ENCODE measurements at regions not wholly inside any gene's neighbourhood (a gene's known extent, or its start where the extent isn't known, plus 50 kb on each side); places are given as distances from the start of the nearest gene placed in this dataset.

- Histone ChIP-seq H3K4me1 (no peaks in the 10 kb centered on the region), H3K27ac (no peak overlapping the region), H3K4me3 (replicated peaks in 1 of 3) (no peak overlapping the region), H3K36me3 (no peaks in the 10 kb centered on the region), H3K27me3 (no peaks in the 10 kb centered on the region), H3K9me3 (no peaks in the 10 kb centered on the region)
- intact Hi-C loops (cut with DNase I): no loop called here
- DNase-seq: no peak
- TF ChIP-seq CTCF (IDR thresholded peaks at IDR 0.05): no peak
- TF ChIP-seq POLR2A (IDR thresholded peaks at IDR 0.05): no peak
Measured at GRCh38 chr3:163957072-163957471, 1121.2 kb downstream of the SI start.

GRCh38 chr3:163953526-163953925 lies 1124.8 kb downstream of the SI start:
- no peak overlapping the region for H3K4me3 ChIP-seq (replicated peaks in 1 of 3)
- intact Hi-C loops (cut with DNase I): no loop called here
- no peak for DNase-seq
- TF ChIP-seq POLR2A (IDR thresholded peaks at IDR 0.05): no peak
- no peak for TF ChIP-seq CTCF (IDR thresholded peaks at IDR 0.05)
- no peaks in the 10 kb centered on the region for H3K27me3 ChIP-seq
- WGBS, 2 donors: 59 to 94% methylated on average over 4 to 7 of the region's 9 CpGs
- no peaks in the 10 kb centered on the region for H3K4me1 ChIP-seq
- no peak overlapping the region for H3K27ac ChIP-seq
- no peaks in the 10 kb centered on the region for H3K9me3 ChIP-seq
- H3K36me3 ChIP-seq: no peaks in the 10 kb centered on the region

DNA sequence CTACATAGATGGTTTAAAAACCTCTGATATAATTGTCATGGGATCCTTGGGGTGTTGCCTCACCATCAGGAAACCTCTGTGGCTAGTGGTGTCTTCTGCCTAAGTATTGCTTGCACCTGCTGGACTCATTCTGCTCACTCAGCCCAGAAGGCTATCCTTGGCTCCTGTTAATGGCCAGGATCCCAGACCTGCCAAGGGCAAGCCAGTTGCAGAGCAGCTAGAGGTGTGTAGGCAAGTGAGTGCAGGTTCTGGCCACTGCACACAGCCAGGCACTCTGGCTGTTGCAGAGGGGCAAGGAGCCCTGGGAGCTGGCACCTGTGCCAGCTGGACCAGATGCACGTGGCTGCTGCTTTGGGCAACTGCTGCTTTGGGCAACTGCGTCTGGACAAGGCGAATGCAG lies 1125.8 kb downstream of the SI start:
- intact Hi-C loops (cut with DNase I): no loop called here
- no peaks in the 10 kb centered on the region for H3K9me3 ChIP-seq
- no peaks in the 10 kb centered on the region for H3K4me1 ChIP-seq
- no peak for TF ChIP-seq POLR2A (IDR thresholded peaks at IDR 0.05)
- no peak for TF ChIP-seq CTCF (IDR thresholded peaks at IDR 0.05)
- H3K36me3 ChIP-seq: no peaks in the 10 kb centered on the region
- H3K4me3 ChIP-seq (replicated peaks in 1 of 3): no peak overlapping the region
- H3K27ac ChIP-seq: no peak overlapping the region
- DNase-seq: no peak
- H3K27me3 ChIP-seq: no peaks in the 10 kb centered on the region
- WGBS, 2 donors: 87 to 100% methylated on average over 3 of the region's 3 CpGs

DNA sequence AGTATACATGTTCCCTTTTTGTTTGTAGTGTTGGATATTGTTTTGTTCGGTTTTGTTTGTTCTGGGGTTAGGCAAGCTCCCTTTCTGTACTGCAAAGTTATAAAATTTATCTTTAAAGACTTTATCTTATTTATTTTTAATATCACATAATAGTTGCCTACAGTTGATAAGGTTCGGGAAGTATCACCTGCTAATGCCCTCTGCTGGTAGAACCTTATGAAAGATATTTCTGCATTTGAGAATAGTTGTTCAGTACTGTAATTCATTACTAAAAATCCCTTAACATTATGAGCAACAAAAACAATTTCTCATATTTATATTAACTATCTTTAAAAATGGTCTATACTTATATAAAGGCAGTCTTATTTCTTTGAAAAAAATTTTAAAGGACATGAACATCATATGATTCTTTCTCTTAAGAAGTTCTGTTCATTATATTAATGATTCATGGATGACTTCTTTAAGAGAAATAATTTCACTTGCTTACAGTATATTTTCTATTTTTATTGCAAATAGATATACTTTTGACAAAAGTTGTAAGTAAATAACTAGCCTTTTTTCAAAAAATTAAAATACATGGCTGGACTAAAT lies 1126.8 kb downstream of the SI start:
- WGBS, 2 donors: 36% methylated on average over 2 of the region's 2 CpGs

GRCh38 chr3:163946785-163947184 lies 1131.5 kb downstream of the SI start:
- intact Hi-C loops (cut with DNase I): no loop called here

More for the DNA sequence above, 1126.8 kb downstream of the SI start:
- no peaks in the 10 kb centered on the region for H3K36me3 ChIP-seq
- no peak for DNase-seq
- H3K4me1 ChIP-seq: no peaks in the 10 kb centered on the region
- H3K27me3 ChIP-seq: no peaks in the 10 kb centered on the region
- H3K9me3 ChIP-seq: no peaks in the 10 kb centered on the region
- H3K4me3 ChIP-seq (replicated peaks in 1 of 3): no peak overlapping the region
- TF ChIP-seq CTCF (IDR thresholded peaks at IDR 0.05) (peak in 1 of 6 experiments; percentile 13), POLR2A (IDR thresholded peaks at IDR 0.05) (no peak)
- no peak overlapping the region for H3K27ac ChIP-seq
- intact Hi-C loops (cut with DNase I): no loop called here

More at GRCh38 chr3:163946785-163947184, 1131.5 kb downstream of the SI start:
- WGBS, 2 donors: 95 to 97% methylated on average over 4 of the region's 4 CpGs
- Histone ChIP-seq H3K36me3 (no peaks in the 10 kb centered on the region), H3K4me3 (replicated peaks in 1 of 3) (no peak overlapping the region), H3K27me3 (no peaks in the 10 kb centered on the region), H3K4me1 (no peaks in the 10 kb centered on the region), H3K9me3 (no peaks in the 10 kb centered on the region), H3K27ac (no peak overlapping the region)
- no peak for TF ChIP-seq POLR2A (IDR thresholded peaks at IDR 0.05)
- TF ChIP-seq CTCF (IDR thresholded peaks at IDR 0.05): no peak
- no peak for DNase-seq
